ENCODE measurements at regions not wholly inside any gene's neighbourhood (a gene's known extent, or its start where the extent isn't known, plus 50 kb on each side); places are given as distances from the start of the nearest gene placed in this dataset.
A peak's percentile ranks its signal among the peaks of the same experiment; 100 is the strongest.

- POLR2A ChIA-PET, result no interaction called here
Measured at GRCh38 chr18:44290366-44290977, 390.2 kb upstream of the SETBP1 start.

GRCh38 chr18:44298566-44298965 lies 382.1 kb upstream of the SETBP1 start:
- no peak for DNase-seq
- Histone ChIP-seq H3K9me3 (ENCODE audit: low read length) (no peaks in the 10 kb centered on the region), H3K4me3 (ENCODE audit: low read length) (no peak overlapping the region), H3K4me1 (ENCODE audit: insufficient read depth, low read length) (no peaks in the 10 kb centered on the region), H3K27ac (ENCODE audit: low read depth, low read length) (no peak overlapping the region), H3K27me3 (ENCODE audit: insufficient read depth, low read length, poor library complexity, severe bottlenecking) (no peaks in the 10 kb centered on the region), H3K36me3 (ENCODE audit: insufficient read depth, low read length) (no peaks in the 10 kb centered on the region)
- H3K27ac Mint-ChIP-seq, result no peak overlapping the region
- H3K9me3 Mint-ChIP-seq, result peaks cover 0 to 4% (median 2%) of the 10 kb centered on the region in 5 donors
- CTCF ChIA-PET, result no interaction called here
- H3K27me3 Mint-ChIP-seq, result no peaks in the 10 kb centered on the region
- no peak overlapping the region for H3K4me3 Mint-ChIP-seq
- POLR2A ChIA-PET, result no interaction called here
- H3K4me1 Mint-ChIP-seq, result no peaks in the 10 kb centered on the region
- H3K36me3 Mint-ChIP-seq, result no peaks in the 10 kb centered on the region

More at GRCh38 chr18:44290366-44290977, 390.2 kb upstream of the SETBP1 start:
- no peak for DNase-seq
- H3K4me3 ChIP-seq (ENCODE audit: low read length), result no peak overlapping the region
- Mint-ChIP-seq H3K27me3 (no peaks in the 10 kb centered on the region), H3K9me3 (peaks cover 0 to 3% (median 2%) of the 10 kb centered on the region in 5 donors), H3K4me1 (no peaks in the 10 kb centered on the region), H3K36me3 (no peaks in the 10 kb centered on the region), H3K27ac (no peak overlapping the region), H3K4me3 (no peak overlapping the region)
- no peaks in the 10 kb centered on the region for H3K27me3 ChIP-seq (ENCODE audit: insufficient read depth, low read length, poor library complexity, severe bottlenecking)
- no peaks in the 10 kb centered on the region for H3K36me3 ChIP-seq (ENCODE audit: insufficient read depth, low read length)
- no peaks in the 10 kb centered on the region for H3K4me1 ChIP-seq (ENCODE audit: insufficient read depth, low read length)
- H3K9me3 ChIP-seq (ENCODE audit: low read length), result no peaks in the 10 kb centered on the region
- CTCF ChIA-PET, result no interaction called here
- no peak overlapping the region for H3K27ac ChIP-seq (ENCODE audit: low read depth, low read length)

- no peaks in the 10 kb centered on the region for H3K27me3 Mint-ChIP-seq
- DNase-seq, result no peak
- no peaks in the 10 kb centered on the region for H3K4me1 Mint-ChIP-seq
- no peaks in the 10 kb centered on the region for H3K27me3 ChIP-seq (ENCODE audit: insufficient read depth, low read length, poor library complexity, severe bottlenecking)
- H3K36me3 Mint-ChIP-seq, result no peaks in the 10 kb centered on the region
- H3K9me3 ChIP-seq (ENCODE audit: low read length), result no peaks in the 10 kb centered on the region
- H3K4me3 Mint-ChIP-seq, result no peak overlapping the region
- no peak overlapping the region for H3K27ac Mint-ChIP-seq
- H3K9me3 Mint-ChIP-seq, result peaks cover 0 to 7% (median 1%) of the 10 kb centered on the region in 5 donors
- no peak overlapping the region for H3K27ac ChIP-seq (ENCODE audit: low read depth, low read length)
- no peak overlapping the region for H3K4me3 ChIP-seq (ENCODE audit: low read length)
- CTCF ChIA-PET, result no interaction called here
- H3K36me3 ChIP-seq (ENCODE audit: insufficient read depth, low read length), result no peaks in the 10 kb centered on the region
- POLR2A ChIA-PET, result no interaction called here
- no peaks in the 10 kb centered on the region for H3K4me1 ChIP-seq (ENCODE audit: insufficient read depth, low read length)
Measured at GRCh38 chr18:44309185-44309584, 371.5 kb upstream of the SETBP1 start.

GRCh38 chr18:44320619-44321460 lies 359.8 kb upstream of the SETBP1 start:
- POLR2A ChIA-PET, result no interaction called here

GRCh38 chr18:44321868-44322590 lies 358.7 kb upstream of the SETBP1 start:
- H3K27ac ChIP-seq (ENCODE audit: low read depth, low read length), result no peak overlapping the region
- H3K9me3 ChIP-seq (ENCODE audit: low read length), result no peaks in the 10 kb centered on the region
- no peaks in the 10 kb centered on the region for H3K27me3 Mint-ChIP-seq
- H3K36me3 Mint-ChIP-seq, result no peaks in the 10 kb centered on the region
- no peaks in the 10 kb centered on the region for H3K4me1 Mint-ChIP-seq
- ChIA-PET POLR2A (no interaction called here), CTCF (no interaction called here)
- H3K9me3 Mint-ChIP-seq, result peaks cover 0 to 2% (median 0%) of the 10 kb centered on the region in 5 donors
- no peak for DNase-seq
- no peak overlapping the region for H3K4me3 Mint-ChIP-seq
- H3K4me1 ChIP-seq (ENCODE audit: insufficient read depth, low read length), result no peaks in the 10 kb centered on the region
- no peaks in the 10 kb centered on the region for H3K36me3 ChIP-seq (ENCODE audit: insufficient read depth, low read length)
- H3K4me3 ChIP-seq (ENCODE audit: low read length), result no peak overlapping the region
- no peaks in the 10 kb centered on the region for H3K27me3 ChIP-seq (ENCODE audit: insufficient read depth, low read length, poor library complexity, severe bottlenecking)
- H3K27ac Mint-ChIP-seq, result no peak overlapping the region

More at GRCh38 chr18:44320619-44321460, 359.8 kb upstream of the SETBP1 start:
- Mint-ChIP-seq H3K9me3 (no peaks in the 10 kb centered on the region), H3K4me1 (no peaks in the 10 kb centered on the region), H3K4me3 (no peak overlapping the region), H3K36me3 (no peaks in the 10 kb centered on the region), H3K27me3 (no peaks in the 10 kb centered on the region), H3K27ac (no peak overlapping the region)
- no peaks in the 10 kb centered on the region for H3K9me3 ChIP-seq (ENCODE audit: low read length)
- no peaks in the 10 kb centered on the region for H3K36me3 ChIP-seq (ENCODE audit: insufficient read depth, low read length)
- no peak for DNase-seq
- no peak overlapping the region for H3K4me3 ChIP-seq (ENCODE audit: low read length)
- no peak overlapping the region for H3K27ac ChIP-seq (ENCODE audit: low read depth, low read length)
- CTCF ChIA-PET, result no interaction called here
- no peaks in the 10 kb centered on the region for H3K27me3 ChIP-seq (ENCODE audit: insufficient read depth, low read length, poor library complexity, severe bottlenecking)
- H3K4me1 ChIP-seq (ENCODE audit: insufficient read depth, low read length), result no peaks in the 10 kb centered on the region

- no peaks in the 10 kb centered on the region for H3K27me3 ChIP-seq (ENCODE audit: insufficient read depth, low read length, poor library complexity, severe bottlenecking)
- H3K4me3 ChIP-seq (ENCODE audit: low read length), result no peak overlapping the region
- Mint-ChIP-seq H3K4me1 (no peaks in the 10 kb centered on the region), H3K4me3 (no peak overlapping the region), H3K9me3 (peaks cover 0 to 2% (median 0%) of the 10 kb centered on the region in 5 donors), H3K27me3 (no peaks in the 10 kb centered on the region), H3K36me3 (no peaks in the 10 kb centered on the region), H3K27ac (no peak overlapping the region)
- H3K9me3 ChIP-seq (ENCODE audit: low read length), result no peaks in the 10 kb centered on the region
- DNase-seq, result no peak
- CTCF ChIA-PET, result no interaction called here
- no peak overlapping the region for H3K27ac ChIP-seq (ENCODE audit: low read depth, low read length)
- no peaks in the 10 kb centered on the region for H3K36me3 ChIP-seq (ENCODE audit: insufficient read depth, low read length)
- POLR2A ChIA-PET, result no interaction called here
- H3K4me1 ChIP-seq (ENCODE audit: insufficient read depth, low read length), result no peaks in the 10 kb centered on the region
Measured at GRCh38 chr18:44323125-44323524, 357.6 kb upstream of the SETBP1 start.

- Mint-ChIP-seq H3K27ac (no peak overlapping the region), H3K27me3 (no peaks in the 10 kb centered on the region), H3K9me3 (peaks cover 0 to 2% (median 0%) of the 10 kb centered on the region in 5 donors), H3K36me3 (no peaks in the 10 kb centered on the region), H3K4me3 (no peak overlapping the region), H3K4me1 (no peaks in the 10 kb centered on the region)
- Histone ChIP-seq H3K36me3 (ENCODE audit: insufficient read depth, low read length) (no peaks in the 10 kb centered on the region), H3K9me3 (ENCODE audit: low read length) (no peaks in the 10 kb centered on the region), H3K4me1 (ENCODE audit: insufficient read depth, low read length) (no peaks in the 10 kb centered on the region), H3K27me3 (ENCODE audit: insufficient read depth, low read length, poor library complexity, severe bottlenecking) (no peaks in the 10 kb centered on the region), H3K27ac (ENCODE audit: low read depth, low read length) (no peak overlapping the region), H3K4me3 (ENCODE audit: low read length) (no peak overlapping the region)
- ChIA-PET CTCF (no interaction called here), POLR2A (no interaction called here)
- DNase-seq, result no peak
Measured at GRCh38 chr18:44324361-44324760, 356.3 kb upstream of the SETBP1 start.

GRCh38 chr18:44325903-44326635 lies 354.6 kb upstream of the SETBP1 start:
- Histone ChIP-seq H3K4me1 (ENCODE audit: insufficient read depth, low read length) (no peaks in the 10 kb centered on the region), H3K36me3 (ENCODE audit: insufficient read depth, low read length) (no peaks in the 10 kb centered on the region), H3K9me3 (ENCODE audit: low read length) (no peaks in the 10 kb centered on the region), H3K27me3 (ENCODE audit: insufficient read depth, low read length, poor library complexity, severe bottlenecking) (no peaks in the 10 kb centered on the region), H3K27ac (ENCODE audit: low read depth, low read length) (no peak overlapping the region), H3K4me3 (ENCODE audit: low read length) (no peak overlapping the region)
- Mint-ChIP-seq H3K36me3 (no peaks in the 10 kb centered on the region), H3K9me3 (peaks cover 0 to 4% (median 2%) of the 10 kb centered on the region in 5 donors), H3K4me1 (no peaks in the 10 kb centered on the region), H3K27me3 (no peaks in the 10 kb centered on the region), H3K27ac (no peak overlapping the region), H3K4me3 (peak overlapping the region in 1 of 7 donors; percentile 31)
- DNase-seq, result no peak
- POLR2A ChIA-PET, result no interaction called here
- CTCF ChIA-PET, result no interaction called here

All from CD8-positive, alpha-beta memory T cell (primary cell).